ENCODE measurements at regions not wholly inside any gene's neighbourhood (a gene's known extent, or its start where the extent isn't known, plus 50 kb on each side); places are given as distances from the start of the nearest gene placed in this dataset.

DNA sequence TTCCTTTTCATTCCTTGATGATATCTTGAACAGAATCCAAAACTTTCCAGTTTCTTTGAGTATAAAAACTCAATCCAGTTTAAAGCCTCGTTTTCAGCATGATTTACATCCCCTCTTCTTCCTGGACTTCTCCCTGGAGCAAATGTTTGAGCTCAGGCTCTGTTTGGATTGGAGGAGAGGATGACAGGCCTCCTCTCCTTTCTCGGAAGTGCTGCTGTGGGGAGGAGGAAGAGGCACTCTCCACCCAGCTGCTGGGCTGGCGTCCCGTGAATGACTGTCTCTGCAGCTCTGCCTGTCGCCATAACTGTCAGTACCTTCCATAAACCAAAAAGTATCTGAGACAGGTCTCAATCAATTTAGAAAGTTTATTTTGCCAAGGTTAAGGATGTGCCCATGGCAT is 238.2 kb upstream of the AGAP1 start:
- POLR2A ChIA-PET = no interaction called here
- Histone ChIP-seq H3K4me2 (no peak overlapping the region), H3K4me1 (no peaks in the 10 kb centered on the region), H3K9me3 (no peaks in the 10 kb centered on the region), H3K4me3 (no peak overlapping the region), H3K27ac (no peak overlapping the region)
- TF ChIP-seq EHF (CRISPR knock-in tag; IDR thresholded peaks at IDR 0.05) (no peak), BCL3 (IDR thresholded peaks at IDR 0.05) (no peak), RFX5 (IDR thresholded peaks at IDR 0.05) (no peak), CBX8 (IDR thresholded peaks at IDR 0.05) (no peak), BHLHE40 (IDR thresholded peaks at IDR 0.05; ENCODE audit: low read depth, low read length) (no peak), ZC3H11A (IDR thresholded peaks at IDR 0.05) (no peak), TFCP2L1 (CRISPR knock-in tag; IDR thresholded peaks at IDR 0.05) (no peak), ATOH8 (CRISPR knock-in tag; IDR thresholded peaks at IDR 0.05; ENCODE audit: low read depth) (no peak), HOXB13 (CRISPR knock-in tag; IDR thresholded peaks at IDR 0.05; ENCODE audit: low read depth) (no peak), NR3C1 (IDR thresholded peaks at IDR 0.05) (no peak), GATA3 (IDR thresholded peaks at IDR 0.05; ENCODE audit: borderline replicate concordance) (no peak), RARB (CRISPR knock-in tag; IDR thresholded peaks at IDR 0.05) (no peak), MAZ (IDR thresholded peaks at IDR 0.05; ENCODE audit: borderline replicate concordance, low read depth, low read length) (no peak), EP300 (IDR thresholded peaks at IDR 0.05) (no peak), MAX (IDR thresholded peaks at IDR 0.05) (no peak), EHMT2 (IDR thresholded peaks at IDR 0.05; ENCODE audit: low read depth) (no peak), HOXA7 (CRISPR knock-in tag; IDR thresholded peaks at IDR 0.05) (no peak), CHD2 (IDR thresholded peaks at IDR 0.05; ENCODE audit: low read length, partially characterized antibody) (no peak)
- CTCF ChIA-PET = interaction anchor here (1.4 to 1.5 kb wide), 2 partner anchors 45 to 119 kb away, joined by 4 read pairs; no protein-coding TSS in a partner anchor
- WGBS (ENCODE audit: missing lambda C conversion rate) = 70% methylated on average over 4 of the region's 5 CpGs
- ATAC-seq (no peak), FAIRE-seq (no peak), DNase-seq (ENCODE audit: low read depth in 1 of 2, low spot score in 1 of 2) (no peak)

DNA sequence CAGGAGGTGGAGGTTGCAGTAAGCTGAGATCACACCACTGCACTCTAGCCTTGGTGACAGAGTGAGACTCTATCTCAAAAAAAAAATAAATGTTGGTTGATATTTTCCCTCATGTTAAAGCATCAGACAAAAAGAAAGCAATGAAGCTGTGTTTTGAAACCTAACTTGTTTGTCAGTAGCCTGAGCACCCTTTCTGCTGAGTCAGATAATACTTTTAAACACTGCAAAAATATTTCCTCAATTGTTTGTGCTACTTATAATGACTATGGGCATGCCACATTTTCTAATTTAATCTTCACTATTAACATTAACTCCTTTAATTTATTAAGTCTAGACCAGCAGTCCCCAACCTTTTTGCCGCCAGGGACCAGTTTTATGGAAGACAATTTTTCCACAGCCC is 236.3 kb upstream of the AGAP1 start:
- Histone ChIP-seq H3K4me2 (no peak overlapping the region), H3K9me3 (no peaks in the 10 kb centered on the region), H3K4me3 (no peak overlapping the region), H3K27ac (no peak overlapping the region), H3K4me1 (peaks cover 2% of the 10 kb centered on the region)
- TF ChIP-seq REST (IDR thresholded peaks at IDR 0.05) (no peak), BCL3 (IDR thresholded peaks at IDR 0.05) (no peak), MAFK (IDR thresholded peaks at IDR 0.05; ENCODE audit: partially characterized antibody) (peak; percentile 70), NPAS2 (CRISPR knock-in tag; IDR thresholded peaks at IDR 0.05; ENCODE audit: borderline replicate concordance) (no peak)
- TF ChIP-seq, protein P1, sequence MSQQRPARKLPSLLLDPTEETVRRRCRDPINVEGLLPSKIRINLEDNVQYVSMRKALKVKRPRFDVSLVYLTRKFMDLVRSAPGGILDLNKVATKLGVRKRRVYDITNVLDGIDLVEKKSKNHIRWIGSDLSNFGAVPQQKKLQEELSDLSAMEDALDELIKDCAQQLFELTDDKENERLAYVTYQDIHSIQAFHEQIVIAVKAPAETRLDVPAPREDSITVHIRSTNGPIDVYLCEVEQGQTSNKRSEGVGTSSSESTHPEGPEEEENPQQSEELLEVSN (IDR thresholded peaks at IDR 0.05; ENCODE audit: borderline replicate concordance, low read depth) = no peak
- DNase-seq (ENCODE audit: low read depth in 1 of 2, low spot score in 1 of 2) (no peak), FAIRE-seq (no peak), ATAC-seq (no peak)
- CTCF ChIA-PET = interaction anchor here (0.6 to 1.5 kb wide), 4 partner anchors 8 to 1329 kb away, joined by 3 to 4 read pairs (median 4); no protein-coding TSS in a partner anchor
- WGBS (ENCODE audit: missing lambda C conversion rate) = 97% methylated on average over 1 of the region's 1 CpG
- POLR2A ChIA-PET = no interaction called here
